Caco-2 (cell line): ENCODE measurements at regions not wholly inside any gene's neighbourhood (a gene's known extent, or its start where the extent isn't known, plus 50 kb on each side); places are given as distances from the start of the nearest gene placed in this dataset.

ENCODE experiments used
- BruUV-seq: library from RNA; stranded (reverse); fragments of 400-500 nt; replicated peaks from 2 replicates; lab custom pipeline; 2021; lab: Mats Ljungman, UMichigan
- CTCF ChIA-PET: fragments of 300-600 bp; sonication (Branson Sonifier 250); formaldehyde crosslinking; loops from one replicate; lab custom pipeline; 2022; ENCODE audit warnings: antibody characterized with exemption; lab: Charles Lee
- POLR2A ChIA-PET: fragments of 300-600 bp; sonication (Branson Sonifier 250); formaldehyde crosslinking; loops from one replicate; lab custom pipeline; 2022; ENCODE audit warnings: antibody characterized with exemption; lab: Charles Lee
- DNase-seq, 2 experiments: peaks; one replicate each; pipeline versions ENCODE4 v3.0.0 to v3.0.0-alpha.2; 2020 to 2022
- H3K27me3 ChIP-seq: replicated peaks from 2 replicates; pipeline ENCODE4 v1.6.0; 2011; ENCODE audit warnings: low read length; ENCODE audit not compliant: control insufficient read depth, insufficient read depth
- H3K36me3 ChIP-seq: 2 replicates; pipeline ENCODE4 v1.5.1; 2011; ENCODE audit warnings: low read length; ENCODE audit not compliant: control insufficient read depth, insufficient read depth
- H3K4me1 ChIP-seq: fragments of 250-450 bp; sonication (Bioruptor Pico); 2 replicates; pipeline ENCODE4 v1.5.1; 2020; ENCODE audit warnings: mild to moderate bottlenecking
- H3K4me3 ChIP-seq: 2 replicates; pipeline ENCODE4 v1.5.1; 2011; ENCODE audit warnings: low read depth, mild to moderate bottlenecking, control low read depth, low read length
- H3K9me3 ChIP-seq: fragments of 250-450 bp; sonication (Bioruptor Pico); 2 replicates; pipeline ENCODE4 v1.5.1; 2020; ENCODE audit warnings: mild to moderate bottlenecking, moderate library complexity
- H3K27ac Mint-ChIP-seq: one replicate; pipeline ENCODE4 v1.8.0; 2022; ENCODE audit warnings: mixed read lengths; ENCODE audit not compliant: unreplicated experiment
- H3K27me3 Mint-ChIP-seq: one replicate; pipeline ENCODE4 v1.8.0; 2022; ENCODE audit warnings: mixed read lengths; ENCODE audit not compliant: insufficient read depth, unreplicated experiment
- H3K36me3 Mint-ChIP-seq: one replicate; pipeline ENCODE4 v1.8.0; 2022; ENCODE audit warnings: mild to moderate bottlenecking, mixed read lengths; ENCODE audit not compliant: insufficient read depth, unreplicated experiment
- H3K4me1 Mint-ChIP-seq: one replicate; pipeline ENCODE4 v1.8.0; 2022; ENCODE audit warnings: low read depth, mixed read lengths; ENCODE audit not compliant: unreplicated experiment
- H3K4me3 Mint-ChIP-seq: one replicate; pipeline ENCODE4 v1.8.0; 2022; ENCODE audit warnings: mild to moderate bottlenecking, moderate library complexity, mixed read lengths; ENCODE audit not compliant: unreplicated experiment
- H3K9me3 Mint-ChIP-seq: one replicate; pipeline ENCODE4 v1.8.0; 2022; ENCODE audit warnings: mixed read lengths; ENCODE audit not compliant: unreplicated experiment
- intact Hi-C: fragments of 100-400 bp; cut with micrococcal nuclease; formaldehyde crosslinking; loops from one replicate; pipeline ENCODE4 v1.10.0; 2022; ENCODE audit not compliant: unreplicated experiment
- TF ChIP-seq, protein P1 (sequence below), 2 experiments: fragments of 200-600 bp in 1 of 2; IDR thresholded peaks; 1 replicate in 1 of 2; 2 replicates in 1 of 2; pipeline versions ENCODE4 v1.5.1 to v1.8.0; 2011 to 2022; ENCODE audit warnings: antibody characterized with exemption in 1 of 2, control low read depth in 1 of 2, inconsistent platforms in 1 of 2, low read depth in 1 of 2, low read length in 1 of 2, mild to moderate bottlenecking in 1 of 2, moderate library complexity in 1 of 2; ENCODE audit not compliant: insufficient read depth in 1 of 2, severe bottlenecking in 1 of 2, unreplicated experiment in 1 of 2

DNA sequence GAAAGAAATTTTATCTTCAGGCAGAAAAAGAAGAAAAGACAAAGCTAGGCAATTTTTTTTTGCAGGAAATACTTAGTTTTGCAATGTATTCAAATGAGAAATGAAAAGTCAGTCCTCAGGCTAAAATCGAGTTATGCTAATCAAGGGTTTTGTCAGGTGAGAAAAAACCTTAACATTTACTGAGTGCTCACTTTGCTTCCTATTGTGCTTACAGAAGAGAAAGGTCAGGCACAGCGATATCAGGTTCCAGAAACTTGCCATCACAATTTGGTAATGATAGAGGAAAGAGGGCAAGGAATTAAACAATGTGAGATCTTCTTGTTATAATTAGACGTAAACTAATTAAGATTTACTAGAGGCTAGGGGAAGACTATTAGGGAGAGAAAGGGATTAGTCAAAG, 431.7 kb upstream of the CTNND2 start:
- no peaks in the 10 kb centered on the region for H3K27me3 ChIP-seq
- H3K4me1 ChIP-seq, result peaks cover 8% of the 10 kb centered on the region
- peaks cover 22% of the 10 kb centered on the region for H3K4me1 Mint-ChIP-seq
- no peaks in the 10 kb centered on the region for H3K36me3 Mint-ChIP-seq
- H3K4me3 ChIP-seq, result no peak overlapping the region
- no peaks in the 10 kb centered on the region for H3K9me3 ChIP-seq
- ChIA-PET CTCF (no interaction called here), POLR2A (no interaction called here)
- H3K4me3 Mint-ChIP-seq, result no peak overlapping the region
- H3K9me3 Mint-ChIP-seq, result peaks cover 19% of the 10 kb centered on the region
- H3K27me3 Mint-ChIP-seq, result no peaks in the 10 kb centered on the region
- BruUV-seq, result no TSS peak
- TF ChIP-seq, protein P1, sequence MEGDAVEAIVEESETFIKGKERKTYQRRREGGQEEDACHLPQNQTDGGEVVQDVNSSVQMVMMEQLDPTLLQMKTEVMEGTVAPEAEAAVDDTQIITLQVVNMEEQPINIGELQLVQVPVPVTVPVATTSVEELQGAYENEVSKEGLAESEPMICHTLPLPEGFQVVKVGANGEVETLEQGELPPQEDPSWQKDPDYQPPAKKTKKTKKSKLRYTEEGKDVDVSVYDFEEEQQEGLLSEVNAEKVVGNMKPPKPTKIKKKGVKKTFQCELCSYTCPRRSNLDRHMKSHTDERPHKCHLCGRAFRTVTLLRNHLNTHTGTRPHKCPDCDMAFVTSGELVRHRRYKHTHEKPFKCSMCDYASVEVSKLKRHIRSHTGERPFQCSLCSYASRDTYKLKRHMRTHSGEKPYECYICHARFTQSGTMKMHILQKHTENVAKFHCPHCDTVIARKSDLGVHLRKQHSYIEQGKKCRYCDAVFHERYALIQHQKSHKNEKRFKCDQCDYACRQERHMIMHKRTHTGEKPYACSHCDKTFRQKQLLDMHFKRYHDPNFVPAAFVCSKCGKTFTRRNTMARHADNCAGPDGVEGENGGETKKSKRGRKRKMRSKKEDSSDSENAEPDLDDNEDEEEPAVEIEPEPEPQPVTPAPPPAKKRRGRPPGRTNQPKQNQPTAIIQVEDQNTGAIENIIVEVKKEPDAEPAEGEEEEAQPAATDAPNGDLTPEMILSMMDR (IDR thresholded peaks at IDR 0.05; ENCODE audit: insufficient read depth in 1 of 2, low read depth in 1 of 2, low read length in 1 of 2, severe bottlenecking in 1 of 2, unreplicated experiment in 1 of 2), result no peak
- no peak for DNase-seq
- no peak overlapping the region for H3K27ac Mint-ChIP-seq
- intact Hi-C loops, result no loop called here
- H3K36me3 ChIP-seq, result no peaks in the 10 kb centered on the region

DNA sequence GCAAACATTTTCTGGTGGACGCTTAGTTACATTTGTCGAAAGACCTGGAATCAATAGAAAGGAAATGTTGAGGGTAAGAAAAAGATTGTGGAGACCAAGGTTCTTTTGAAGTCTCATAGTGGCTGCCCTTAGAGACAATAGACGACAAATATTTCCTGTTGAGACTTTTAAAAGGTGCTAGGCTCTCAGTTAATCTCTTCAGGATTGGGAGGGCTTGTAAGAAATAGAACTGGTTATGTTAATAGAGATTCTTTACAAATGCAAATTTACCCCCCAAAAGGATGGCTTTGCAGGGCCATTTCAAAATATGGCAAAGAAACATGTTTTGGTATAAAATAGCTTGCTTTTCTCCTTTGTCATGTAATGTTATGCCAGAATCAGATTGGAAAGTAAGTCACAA, 428.2 kb upstream of the CTNND2 start:
- H3K4me3 ChIP-seq, result no peak overlapping the region
- intact Hi-C loops, result loop anchor here (2.0 kb wide), 1 partner anchor 224 kb away; no protein-coding TSS in a partner anchor
- H3K27me3 ChIP-seq, result no peaks in the 10 kb centered on the region
- no peaks in the 10 kb centered on the region for H3K36me3 ChIP-seq
- Mint-ChIP-seq H3K9me3 (peaks cover 20% of the 10 kb centered on the region), H3K36me3 (no peaks in the 10 kb centered on the region), H3K4me1 (peaks cover 22% of the 10 kb centered on the region), H3K4me3 (no peak overlapping the region), H3K27me3 (no peaks in the 10 kb centered on the region), H3K27ac (no peak overlapping the region)
- H3K9me3 ChIP-seq, result no peaks in the 10 kb centered on the region; the same call in 1 of the 2 replicates
- no TSS peak for BruUV-seq
- ChIA-PET POLR2A (no interaction called here), CTCF (no interaction called here)
- TF ChIP-seq, protein P1 (IDR thresholded peaks at IDR 0.05; ENCODE audit: insufficient read depth in 1 of 2, low read depth in 1 of 2, low read length in 1 of 2, severe bottlenecking in 1 of 2, unreplicated experiment in 1 of 2), result no peak
- H3K4me1 ChIP-seq, result peaks cover 8% of the 10 kb centered on the region
- no peak for DNase-seq

DNA sequence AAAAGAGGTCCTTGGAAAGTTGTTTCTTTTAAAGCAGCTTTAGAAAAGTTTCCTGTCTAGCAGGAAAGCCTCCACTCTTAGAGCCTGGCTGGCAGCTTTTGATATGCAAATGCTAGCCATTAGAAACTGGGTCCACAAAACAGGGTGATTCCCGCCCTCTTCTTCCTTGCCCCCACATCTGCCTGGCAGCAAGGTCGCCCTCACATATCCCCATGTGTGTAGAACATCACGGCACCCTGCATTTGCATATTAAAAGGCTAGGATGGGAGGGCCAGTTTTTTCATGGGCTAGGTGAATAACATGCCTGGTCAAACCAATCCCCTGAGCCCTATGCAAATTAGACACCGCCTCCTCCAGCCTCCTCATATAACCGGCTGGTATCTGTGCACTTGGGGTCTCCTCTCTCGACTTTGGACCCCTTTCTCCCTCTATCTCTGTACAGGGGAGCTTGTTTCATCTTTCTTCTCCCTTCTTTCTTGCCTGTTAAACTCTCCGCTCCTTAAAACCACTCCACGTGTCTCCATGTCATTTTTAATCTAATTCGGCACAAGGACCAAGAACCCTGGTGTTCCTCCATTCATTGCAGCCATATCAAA, 426.8 kb upstream of the CTNND2 start:
- DNase-seq, result no peak
- Histone ChIP-seq H3K27me3 (no peaks in the 10 kb centered on the region), H3K4me1 (peaks cover 8% of the 10 kb centered on the region), H3K36me3 (no peaks in the 10 kb centered on the region), H3K9me3 (no peaks in the 10 kb centered on the region; the same call in 1 of the 2 replicates), H3K4me3 (no peak overlapping the region)
- no peak overlapping the region for H3K27ac Mint-ChIP-seq
- ChIA-PET CTCF (no interaction called here), POLR2A (no interaction called here)
- BruUV-seq, result no TSS peak
- H3K36me3 Mint-ChIP-seq, result no peaks in the 10 kb centered on the region
- H3K9me3 Mint-ChIP-seq, result peaks cover 20% of the 10 kb centered on the region
- TF ChIP-seq, protein P1 (IDR thresholded peaks at IDR 0.05; ENCODE audit: insufficient read depth in 1 of 2, low read depth in 1 of 2, low read length in 1 of 2, severe bottlenecking in 1 of 2, unreplicated experiment in 1 of 2), result no peak
- no peak overlapping the region for H3K4me3 Mint-ChIP-seq
- H3K4me1 Mint-ChIP-seq, result peaks cover 22% of the 10 kb centered on the region
- intact Hi-C loops, result no loop called here
- no peaks in the 10 kb centered on the region for H3K27me3 Mint-ChIP-seq
